ENCODE measurements at regions not wholly inside any gene's neighbourhood (a gene's known extent, or its start where the extent isn't known, plus 50 kb on each side); places are given as distances from the start of the nearest gene placed in this dataset.

GRCh38 chr2:118244686-118245085 is 156.4 kb downstream of the INSIG2 start:
- no peak for DNase-seq (ENCODE audit: low spot score)
- CTCF ChIA-PET: interaction anchor here (0.6 kb wide), 1 partner anchor 58 kb away, joined by 3 read pairs; no protein-coding TSS in a partner anchor
- no peak overlapping the region for H3K27ac ChIP-seq
- POLR2A ChIA-PET (ENCODE audit: low non-redundant PET): no interaction called here
- no peak for TF ChIP-seq CTCF (conservative IDR thresholded peaks at IDR 0.05; ENCODE audit: low read depth)

- no peak for DNase-seq (ENCODE audit: low spot score)
These were observed 154.8 kb downstream of the INSIG2 start for GRCh38 chr2:118243031-118243430.

GRCh38 chr2:118242216-118242615 is 153.9 kb downstream of the INSIG2 start:
- H3K27ac ChIP-seq: no peak overlapping the region
- TF ChIP-seq CTCF (conservative IDR thresholded peaks at IDR 0.05; ENCODE audit: low read depth): no peak
- CTCF ChIA-PET: no interaction called here
- DNase-seq (ENCODE audit: low spot score): peak; percentile 33
- POLR2A ChIA-PET (ENCODE audit: low non-redundant PET): no interaction called here

More at GRCh38 chr2:118243031-118243430, 154.8 kb downstream of the INSIG2 start:
- POLR2A ChIA-PET (ENCODE audit: low non-redundant PET): interaction anchor here (0.5 kb wide), 1 partner anchor 16 kb away, joined by 4 read pairs; no protein-coding TSS in a partner anchor
- H3K27ac ChIP-seq: no peak overlapping the region
- CTCF ChIA-PET: interaction anchor here (0.8 kb wide), 1 partner anchor 401 kb away, joined by 3 read pairs; no protein-coding TSS in a partner anchor
- TF ChIP-seq CTCF (conservative IDR thresholded peaks at IDR 0.05; ENCODE audit: low read depth): no peak

- POLR2A ChIA-PET (ENCODE audit: low non-redundant PET): no interaction called here
- no peak for TF ChIP-seq CTCF (conservative IDR thresholded peaks at IDR 0.05; ENCODE audit: low read depth)
- CTCF ChIA-PET: no interaction called here
- H3K27ac ChIP-seq: no peak overlapping the region
- DNase-seq (ENCODE audit: low spot score): no peak
These were observed 152.9 kb downstream of the INSIG2 start for GRCh38 chr2:118241128-118241527.

GRCh38 chr2:118240276-118240675 is 152.0 kb downstream of the INSIG2 start:
- TF ChIP-seq CTCF (conservative IDR thresholded peaks at IDR 0.05; ENCODE audit: low read depth): no peak
- no peak for DNase-seq (ENCODE audit: low spot score)
- ChIA-PET POLR2A (ENCODE audit: low non-redundant PET) (no interaction called here), CTCF (interaction anchor here (0.6 kb wide), 1 partner anchor 17 kb away, joined by 3 read pairs; no protein-coding TSS in a partner anchor)
- no peak overlapping the region for H3K27ac ChIP-seq

GRCh38 chr2:118239284-118239683 is 151.0 kb downstream of the INSIG2 start:
- ChIA-PET POLR2A (ENCODE audit: low non-redundant PET) (no interaction called here), CTCF (interaction anchor here (0.6 to 0.7 kb wide), 2 partner anchors 426 to 623 kb away, joined by 3 read pairs; no protein-coding TSS in a partner anchor)
- H3K27ac ChIP-seq: no peak overlapping the region
- TF ChIP-seq CTCF (conservative IDR thresholded peaks at IDR 0.05; ENCODE audit: low read depth): no peak
- DNase-seq (ENCODE audit: low spot score): no peak

All from RWPE1 (cell line).